Muscle layer of colon (tissue), 2 donors: ENCODE measurements at regions not wholly inside any gene's neighbourhood (a gene's known extent, or its start where the extent isn't known, plus 50 kb on each side); places are given as distances from the start of the nearest gene placed in this dataset.
A peak's percentile ranks its signal among the peaks of the same experiment; 100 is the strongest.

Experiments used
- H3K27ac ChIP-seq: one replicate; pipeline ENCODE4 v1.7.0; 2013; ENCODE audit warnings: low read depth, mild to moderate bottlenecking, low read length, moderate library complexity
- H3K27me3 ChIP-seq, 2 donors: one replicate each; pipeline ENCODE4 v1.7.0; 2013; ENCODE audit warnings: low read length in 2 of 2, mild to moderate bottlenecking in 2 of 2; ENCODE audit not compliant: insufficient read depth in 2 of 2, control insufficient read depth in 1 of 2
- H3K36me3 ChIP-seq: one replicate; pipeline ENCODE4 v1.7.0; 2013; ENCODE audit warnings: mild to moderate bottlenecking, low read length; ENCODE audit not compliant: insufficient read depth
- H3K4me1 ChIP-seq: one replicate; pipeline ENCODE4 v1.7.0; 2013; ENCODE audit warnings: mild to moderate bottlenecking, low read length; ENCODE audit not compliant: insufficient read depth
- H3K4me3 ChIP-seq, 2 donors: one replicate each; pipeline ENCODE4 v1.7.0; 2013; ENCODE audit warnings: low read length in 2 of 2, low read depth in 1 of 2, mild to moderate bottlenecking in 1 of 2, moderate library complexity in 1 of 2
- H3K9ac ChIP-seq: one replicate; pipeline ENCODE4 v1.7.0; 2013; ENCODE audit warnings: low read length
- H3K9me3 ChIP-seq: one replicate; pipeline ENCODE4 v1.7.0; 2013; ENCODE audit warnings: mild to moderate bottlenecking, low read length
- donor health status: abdominal sarcoma.
- donor health status: Adenocarcinoma of cecum.

DNA sequence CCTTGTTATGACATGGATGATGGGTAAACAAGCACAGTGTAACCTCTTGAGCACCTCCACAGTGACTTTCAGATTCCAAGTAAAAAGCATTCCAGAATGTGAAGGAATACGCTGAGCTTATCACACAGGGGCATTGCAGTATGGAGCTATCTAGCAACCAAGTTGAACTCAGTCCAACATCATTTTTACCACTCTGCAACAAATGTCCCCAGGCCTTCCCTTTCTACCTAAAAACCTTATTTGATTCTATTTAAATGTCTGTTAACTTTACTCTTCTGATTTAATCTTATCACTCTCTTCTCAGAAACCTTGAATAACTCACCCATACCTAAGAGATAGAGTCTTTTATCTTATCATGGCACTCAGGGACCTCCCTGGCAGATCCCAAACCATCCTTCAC is 195.8 kb upstream of the CDYL start:
- Histone ChIP-seq H3K36me3 (no peaks in the 10 kb centered on the region), H3K4me3 (no peak overlapping the region), H3K4me1 (peaks cover 9% of the 10 kb centered on the region), H3K27me3 (no peaks in the 10 kb centered on the region), H3K9me3 (no peaks in the 10 kb centered on the region), H3K9ac (no peak overlapping the region), H3K27ac (no peak overlapping the region)

- H3K4me3 ChIP-seq, result no peak overlapping the region
- H3K4me1 ChIP-seq, result peaks cover 9% of the 10 kb centered on the region
- H3K27me3 ChIP-seq, result no peaks in the 10 kb centered on the region
- H3K9me3 ChIP-seq, result no peaks in the 10 kb centered on the region
- H3K27ac ChIP-seq, result no peak overlapping the region
- no peaks in the 10 kb centered on the region for H3K36me3 ChIP-seq
- no peak overlapping the region for H3K9ac ChIP-seq
Observed at GRCh38 chr6:4577406-4577805, 198.8 kb upstream of the CDYL start.

DNA sequence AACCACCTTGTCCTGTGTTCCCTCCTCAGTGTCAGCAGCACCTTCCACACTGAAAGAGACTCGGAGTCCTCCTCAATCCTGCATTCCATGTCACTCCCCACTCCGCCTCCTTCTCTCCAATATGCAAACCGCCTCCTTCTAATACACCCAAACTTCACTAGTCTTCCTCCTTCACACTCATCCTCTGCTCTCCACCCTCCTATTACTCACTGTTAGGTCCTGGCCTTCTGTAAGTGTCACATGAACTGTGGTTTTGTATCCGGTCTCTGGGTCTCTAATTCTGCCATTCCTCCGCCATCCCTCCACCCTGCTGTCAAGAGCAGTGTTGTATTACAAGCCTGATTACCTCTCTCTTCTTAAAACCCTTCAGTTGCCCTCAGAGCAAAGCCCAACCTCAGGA is 200.5 kb upstream of the CDYL start:
- Histone ChIP-seq H3K27me3 (no peaks in the 10 kb centered on the region), H3K4me3 (no peak overlapping the region), H3K4me1 (peaks cover 9% of the 10 kb centered on the region), H3K27ac (no peak overlapping the region), H3K36me3 (no peaks in the 10 kb centered on the region), H3K9ac (no peak overlapping the region), H3K9me3 (no peaks in the 10 kb centered on the region)

- Histone ChIP-seq H3K4me3 (no peak overlapping the region), H3K27me3 (no peaks in the 10 kb centered on the region), H3K9me3 (no peaks in the 10 kb centered on the region), H3K9ac (no peak overlapping the region), H3K4me1 (peaks cover 9% of the 10 kb centered on the region), H3K27ac (no peak overlapping the region), H3K36me3 (no peaks in the 10 kb centered on the region)
Observed at GRCh38 chr6:4574007-4574406, 202.2 kb upstream of the CDYL start.

DNA sequence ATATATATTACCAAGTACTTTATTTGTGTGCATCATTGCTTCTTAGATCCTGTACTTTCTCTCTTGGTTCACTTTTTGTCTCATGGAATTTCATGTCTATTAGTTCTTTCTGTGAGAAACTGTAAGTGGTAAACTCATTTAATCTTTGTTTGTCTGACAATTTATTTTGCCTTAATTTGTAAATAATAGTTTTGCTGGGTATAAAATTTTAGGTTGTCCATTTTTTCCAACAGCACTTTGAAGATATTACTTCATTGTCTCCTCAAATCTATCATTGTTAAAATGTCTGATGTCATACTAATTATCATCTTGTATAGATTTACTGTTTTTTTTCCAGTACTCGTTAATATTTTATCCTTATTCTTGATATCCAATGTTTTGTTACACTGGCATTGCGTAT is 205.2 kb upstream of the CDYL start:
- H3K4me3 ChIP-seq, result no peak overlapping the region

DNA sequence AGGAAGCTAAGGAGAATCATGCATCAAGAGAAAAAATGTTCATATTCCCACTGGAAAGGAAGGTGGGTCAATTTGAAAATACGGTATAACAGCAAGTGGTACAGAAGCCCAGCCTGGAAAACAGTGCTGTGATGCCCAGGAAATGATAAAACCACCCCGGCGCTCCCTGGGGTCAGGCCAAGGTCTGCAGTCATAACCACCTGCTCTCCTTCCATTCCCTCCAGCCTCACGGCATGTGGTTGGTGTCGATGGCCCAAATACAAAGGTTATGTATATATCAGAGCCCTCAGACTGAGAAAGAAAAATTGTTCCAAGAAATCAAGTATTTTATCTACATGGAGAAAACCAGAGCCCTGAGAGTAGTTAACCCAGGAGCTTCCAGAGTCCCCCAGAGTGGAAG is 208.1 kb upstream of the CDYL start:
- no peak overlapping the region for H3K4me3 ChIP-seq
- H3K9ac ChIP-seq, result no peak overlapping the region
- peaks cover 6% of the 10 kb centered on the region for H3K4me1 ChIP-seq
- no peaks in the 10 kb centered on the region for H3K36me3 ChIP-seq
- no peak overlapping the region for H3K27ac ChIP-seq
- H3K27me3 ChIP-seq, result no peaks in the 10 kb centered on the region
- no peaks in the 10 kb centered on the region for H3K9me3 ChIP-seq

More for the DNA sequence above, 205.2 kb upstream of the CDYL start:
- Histone ChIP-seq H3K9ac (no peak overlapping the region), H3K27me3 (no peaks in the 10 kb centered on the region), H3K4me1 (no peaks in the 10 kb centered on the region), H3K9me3 (no peaks in the 10 kb centered on the region), H3K36me3 (no peaks in the 10 kb centered on the region), H3K27ac (no peak overlapping the region)

DNA sequence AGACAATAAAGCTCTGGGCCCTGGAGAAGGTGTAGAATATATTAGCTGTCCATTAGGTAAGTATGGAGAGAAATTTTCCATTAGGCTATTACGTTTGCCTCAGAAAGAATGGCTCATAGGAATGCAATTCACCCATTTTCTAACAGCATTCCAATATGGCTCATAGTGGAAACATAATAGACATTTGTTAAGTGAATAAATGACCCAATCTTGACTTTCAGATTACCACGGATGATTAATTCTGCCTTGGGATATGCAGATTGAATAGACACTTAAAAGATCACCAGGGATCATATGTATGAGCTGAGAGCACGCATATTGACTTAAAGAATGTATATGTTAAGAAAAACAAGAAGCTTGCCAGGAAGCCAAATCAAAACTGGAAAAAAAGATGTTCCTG is 209.1 kb upstream of the CDYL start:
- Histone ChIP-seq H3K9me3 (no peaks in the 10 kb centered on the region), H3K4me3 (no peak overlapping the region), H3K9ac (no peak overlapping the region), H3K27me3 (no peaks in the 10 kb centered on the region), H3K27ac (no peak overlapping the region), H3K4me1 (peaks cover 6% of the 10 kb centered on the region), H3K36me3 (no peaks in the 10 kb centered on the region)

- H3K36me3 ChIP-seq, result no peaks in the 10 kb centered on the region
- H3K9ac ChIP-seq, result no peak overlapping the region
- H3K27ac ChIP-seq, result peak overlapping the region; percentile 34
- no peaks in the 10 kb centered on the region for H3K9me3 ChIP-seq
- peaks cover 6% of the 10 kb centered on the region for H3K4me1 ChIP-seq
- H3K27me3 ChIP-seq, result no peaks in the 10 kb centered on the region
- H3K4me3 ChIP-seq, result no peak overlapping the region
Observed at GRCh38 chr6:4565301-4566250, 210.6 kb upstream of the CDYL start.

- Histone ChIP-seq H3K27ac (peak overlapping the region; percentile 35), H3K4me3 (no peak overlapping the region), H3K9me3 (no peaks in the 10 kb centered on the region), H3K36me3 (no peaks in the 10 kb centered on the region), H3K27me3 (no peaks in the 10 kb centered on the region), H3K4me1 (peaks cover 6% of the 10 kb centered on the region), H3K9ac (no peak overlapping the region)
Observed at GRCh38 chr6:4564801-4565271, 211.4 kb upstream of the CDYL start.

GRCh38 chr6:4563877-4564276 is 212.3 kb upstream of the CDYL start:
- no peak overlapping the region for H3K27ac ChIP-seq

DNA sequence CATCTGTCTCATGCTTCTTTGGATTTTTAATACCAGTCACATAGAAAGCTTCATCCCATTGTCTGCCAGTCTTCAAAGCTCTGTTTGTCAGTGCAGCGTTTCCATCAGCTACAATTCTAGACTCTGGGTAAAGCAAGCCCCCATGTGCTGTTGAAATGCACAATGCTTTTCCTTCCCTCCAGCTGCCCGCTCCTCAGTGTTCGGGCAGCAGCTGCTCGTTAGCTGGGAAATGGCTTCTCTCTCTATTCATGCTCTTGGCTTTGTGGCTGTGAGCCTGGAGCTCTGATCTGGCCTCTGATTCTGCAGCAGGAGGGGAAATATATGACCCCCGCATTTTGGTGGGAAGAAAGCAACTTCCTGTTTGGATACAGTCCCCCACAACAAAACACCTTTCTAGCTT is 213.0 kb upstream of the CDYL start:
- Histone ChIP-seq H3K4me3 (no peak overlapping the region), H3K9ac (no peak overlapping the region), H3K9me3 (no peaks in the 10 kb centered on the region), H3K27ac (no peak overlapping the region), H3K36me3 (no peaks in the 10 kb centered on the region), H3K4me1 (peaks cover 6% of the 10 kb centered on the region), H3K27me3 (no peaks in the 10 kb centered on the region)

More at GRCh38 chr6:4563877-4564276, 212.3 kb upstream of the CDYL start:
- Histone ChIP-seq H3K9me3 (no peaks in the 10 kb centered on the region), H3K9ac (no peak overlapping the region), H3K36me3 (no peaks in the 10 kb centered on the region), H3K4me3 (no peak overlapping the region), H3K27me3 (no peaks in the 10 kb centered on the region), H3K4me1 (peaks cover 6% of the 10 kb centered on the region)
